ENCODE measurements at regions not wholly inside any gene's neighbourhood (a gene's known extent, or its start where the extent isn't known, plus 50 kb on each side); places are given as distances from the start of the nearest gene placed in this dataset.

DNA sequence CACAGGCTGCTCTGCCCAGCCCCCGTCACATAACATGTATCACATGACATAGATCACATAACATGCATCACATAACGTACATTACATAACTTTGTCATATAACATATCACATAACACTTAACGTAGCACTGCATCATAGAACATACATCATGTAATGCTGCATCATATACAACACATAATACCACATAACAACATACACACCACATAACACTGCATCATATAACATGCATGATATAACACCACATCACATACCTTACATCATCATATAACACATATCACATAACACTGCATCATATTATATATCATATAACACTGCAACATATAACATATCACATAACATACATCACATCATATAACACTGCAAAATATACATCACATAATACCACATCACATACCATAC, 83.8 kb downstream of the AXIN2 start:
- DNase-seq (ENCODE audit: low spot score), result no peak

DNA sequence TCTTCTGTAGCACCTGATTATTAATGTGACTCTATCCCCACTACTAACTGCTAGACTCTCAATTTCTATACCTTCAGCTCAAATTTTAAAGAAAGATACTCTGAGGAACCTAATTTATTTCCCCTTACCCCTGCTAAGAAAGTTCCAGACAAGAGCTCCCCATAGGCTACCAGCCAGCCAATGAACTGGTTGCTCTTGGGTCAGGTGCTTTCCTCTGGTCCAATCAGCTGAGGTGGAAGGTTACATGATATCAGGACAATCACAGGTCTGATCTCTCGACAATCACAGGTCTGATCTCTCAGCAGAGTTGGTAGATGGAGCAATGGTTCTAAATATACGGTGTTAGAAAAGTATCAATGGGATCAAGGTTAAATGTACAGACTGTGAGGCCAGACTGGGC, 86.8 kb downstream of the AXIN2 start:
- no peak for DNase-seq (ENCODE audit: low spot score)

DNA sequence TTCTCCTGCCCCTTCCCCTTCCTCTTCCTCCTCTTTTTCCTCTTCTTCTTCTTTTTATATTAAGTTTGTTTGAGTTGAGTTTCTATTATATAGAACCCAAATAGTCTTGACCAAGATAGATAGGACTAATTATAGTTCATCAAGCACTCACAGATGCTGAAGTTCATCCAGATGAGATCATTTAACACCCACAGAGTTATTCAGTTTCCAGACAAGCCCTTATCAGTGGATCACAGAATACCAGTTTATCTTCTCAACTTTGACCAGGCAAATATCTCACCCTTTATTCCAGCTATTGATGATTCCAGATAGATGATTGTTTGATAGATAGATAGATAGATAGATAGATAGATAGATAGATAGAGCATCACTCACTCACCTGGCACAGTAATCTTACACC, 87.5 kb downstream of the AXIN2 start:
- DNase-seq (ENCODE audit: low spot score), result no peak

- DNase-seq (ENCODE audit: low spot score), result no peak
Measured at GRCh38 chr17:65473363-65473762, 88.1 kb downstream of the AXIN2 start.

DNA sequence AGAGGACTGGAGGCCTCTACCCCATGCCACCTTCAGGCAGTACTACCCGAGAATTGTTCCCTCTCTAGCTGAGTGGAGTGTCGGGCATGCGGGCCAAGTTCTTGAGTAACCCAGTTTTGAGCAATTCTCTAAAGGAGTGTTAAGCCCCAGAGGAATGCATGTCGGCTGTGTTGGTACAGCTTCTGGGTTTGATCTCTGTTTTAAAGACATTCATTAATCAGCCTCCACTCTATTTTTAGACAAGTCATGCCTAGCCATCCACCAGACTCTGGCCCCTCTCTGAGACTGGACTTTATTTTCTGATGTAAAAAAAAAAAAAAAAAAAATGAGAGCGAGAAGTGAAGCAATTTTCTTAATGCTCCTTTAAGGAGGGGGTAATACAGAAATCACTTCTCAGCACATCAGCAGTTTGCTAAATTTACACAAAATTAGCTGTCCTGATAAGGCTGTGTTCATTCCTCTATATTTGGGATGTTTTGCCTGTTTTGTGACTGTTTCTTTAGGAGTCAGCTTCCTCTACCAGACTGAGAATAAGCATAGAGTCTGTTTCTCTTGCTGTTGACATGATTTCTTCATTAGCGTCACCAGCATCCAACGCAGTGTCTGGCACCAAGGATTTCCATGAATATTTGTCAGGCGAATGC, 88.7 kb downstream of the AXIN2 start:
- DNase-seq (ENCODE audit: low spot score), result no peak

GRCh38 chr17:65470783-65471182, 90.7 kb downstream of the AXIN2 start:
- no peak for DNase-seq (ENCODE audit: low spot score)

GRCh38 chr17:65468321-65468720, 93.1 kb downstream of the AXIN2 start:
- no peak for DNase-seq (ENCODE audit: low spot score)

DNA sequence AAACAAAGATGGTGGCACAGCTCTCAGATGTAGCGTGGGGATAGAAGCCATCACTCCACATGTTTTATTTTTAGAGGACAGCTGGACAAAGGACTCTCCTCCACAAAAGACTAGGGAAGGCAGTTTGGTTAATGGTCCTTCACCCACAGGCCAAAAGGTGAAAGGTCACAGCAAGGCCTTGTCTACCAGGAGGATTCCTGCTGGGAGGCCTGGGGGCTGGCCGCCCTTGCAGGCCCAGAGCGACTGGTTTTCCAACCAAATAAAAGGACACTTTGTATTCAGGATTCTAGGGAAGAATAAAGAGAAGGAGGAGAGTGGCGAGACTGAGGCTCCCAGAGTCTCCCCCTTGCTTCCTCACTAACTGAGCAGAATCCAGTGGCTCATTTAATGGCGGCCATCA, 94.3 kb downstream of the AXIN2 start:
- no peak for DNase-seq (ENCODE audit: low spot score)

DNA sequence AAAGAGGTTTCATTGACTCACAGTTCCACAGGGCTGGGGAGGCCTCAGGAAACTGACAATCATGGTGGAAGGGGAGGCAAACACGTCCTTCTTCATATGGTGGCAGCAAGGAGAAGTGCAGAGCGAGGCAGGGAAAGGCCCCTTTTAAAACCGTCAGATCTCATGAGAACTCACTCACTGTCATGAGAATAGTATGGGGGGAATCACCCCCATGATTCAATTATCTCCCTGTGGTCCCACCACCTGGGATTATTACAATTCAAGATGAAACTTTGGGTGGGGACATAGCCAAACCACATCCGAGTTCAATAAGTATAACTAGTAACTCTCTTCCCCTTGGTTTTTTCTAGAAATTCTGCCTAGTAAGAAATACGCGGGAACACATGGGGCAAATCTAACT, 94.9 kb downstream of the AXIN2 start:
- DNase-seq (ENCODE audit: low spot score), result no peak

DNA sequence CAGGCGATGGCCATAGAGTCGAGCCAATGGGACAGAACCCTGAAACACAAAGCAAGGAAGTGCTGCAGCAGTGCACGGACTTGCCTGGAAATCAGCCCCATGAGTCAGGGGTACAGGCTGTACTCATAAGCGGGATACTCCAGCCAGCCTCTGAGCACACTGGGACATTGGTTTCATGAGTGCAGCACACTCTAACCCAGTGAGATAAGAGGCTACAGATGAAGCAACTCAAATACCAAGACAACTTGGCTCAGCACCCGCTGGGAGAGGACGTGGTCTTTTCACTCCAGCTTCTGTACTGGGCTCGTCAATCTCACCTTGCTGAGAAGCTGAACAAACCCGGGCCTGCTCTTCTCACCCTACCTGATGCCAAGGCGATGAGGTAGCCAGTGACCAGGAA, 98.2 kb downstream of the AXIN2 start:
- no peak for DNase-seq (ENCODE audit: low spot score)

DNA sequence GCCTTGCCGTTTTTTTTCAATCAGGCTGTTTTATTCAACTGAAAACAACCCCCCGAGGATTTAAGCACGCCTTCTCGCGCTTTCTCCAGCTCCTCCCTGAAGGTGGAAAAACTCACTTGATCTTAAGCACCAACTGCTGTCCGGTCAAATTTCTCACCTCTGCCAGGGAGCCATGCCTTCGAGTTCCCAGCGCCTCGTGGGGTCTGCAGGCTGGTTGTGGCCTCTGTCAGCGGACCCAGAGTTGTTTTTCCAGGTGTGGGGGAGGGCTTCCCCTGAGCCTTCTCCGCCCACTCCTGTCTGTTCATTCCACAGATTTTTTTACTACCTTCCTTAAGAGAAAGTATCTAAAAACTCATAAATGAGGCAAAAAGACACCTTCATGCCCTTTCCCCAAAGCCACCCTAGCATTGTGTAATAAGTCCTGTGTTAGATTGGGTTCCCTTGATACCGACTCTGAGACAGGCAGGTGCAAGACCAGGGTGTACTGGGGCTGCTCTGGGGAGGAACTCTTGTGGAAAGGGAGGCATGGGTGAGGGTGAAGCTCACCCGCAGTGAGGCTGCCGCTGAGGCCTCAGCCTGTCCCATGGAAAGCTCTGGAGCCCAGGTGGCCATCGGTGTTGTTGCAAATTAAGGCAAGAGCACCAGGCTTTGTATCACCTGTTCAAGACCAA, 101.6 kb downstream of the AXIN2 start:
- no peak for DNase-seq (ENCODE audit: low spot score)

DNA sequence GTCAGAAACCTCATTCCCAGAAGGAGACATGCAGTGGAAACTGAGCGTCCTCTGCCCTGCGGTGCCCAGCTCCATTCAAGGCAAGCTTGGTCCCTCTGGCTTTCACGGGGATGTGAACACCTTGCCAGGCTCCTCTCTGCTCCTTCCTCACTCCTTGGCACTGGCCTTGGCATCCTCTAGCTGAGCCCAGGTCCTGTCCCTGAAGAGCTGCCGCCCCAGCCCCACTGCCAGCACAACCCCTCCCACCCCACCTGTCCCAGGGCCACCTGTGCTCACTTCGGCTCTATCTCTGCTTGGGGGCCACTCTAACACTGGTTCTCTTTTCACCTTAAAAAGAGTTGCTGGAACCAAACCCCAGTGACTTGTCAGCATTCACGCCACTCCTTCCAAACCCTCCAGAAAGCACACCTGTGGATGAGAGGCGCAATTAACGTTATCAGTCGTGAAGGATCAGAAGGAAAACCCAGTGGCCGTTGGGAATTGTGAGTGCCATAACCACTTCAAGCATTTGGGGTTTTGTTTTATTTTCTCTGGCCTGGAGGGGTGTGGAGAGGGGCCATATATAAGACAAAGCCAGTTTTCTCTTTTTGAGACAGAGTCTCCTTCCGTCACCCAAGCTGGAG, 103.7 kb downstream of the AXIN2 start:
- DNase-seq (ENCODE audit: low spot score), result no peak

- no peak for DNase-seq (ENCODE audit: low spot score)
Measured at GRCh38 chr17:65457183-65457582, 104.3 kb downstream of the AXIN2 start.

DNA sequence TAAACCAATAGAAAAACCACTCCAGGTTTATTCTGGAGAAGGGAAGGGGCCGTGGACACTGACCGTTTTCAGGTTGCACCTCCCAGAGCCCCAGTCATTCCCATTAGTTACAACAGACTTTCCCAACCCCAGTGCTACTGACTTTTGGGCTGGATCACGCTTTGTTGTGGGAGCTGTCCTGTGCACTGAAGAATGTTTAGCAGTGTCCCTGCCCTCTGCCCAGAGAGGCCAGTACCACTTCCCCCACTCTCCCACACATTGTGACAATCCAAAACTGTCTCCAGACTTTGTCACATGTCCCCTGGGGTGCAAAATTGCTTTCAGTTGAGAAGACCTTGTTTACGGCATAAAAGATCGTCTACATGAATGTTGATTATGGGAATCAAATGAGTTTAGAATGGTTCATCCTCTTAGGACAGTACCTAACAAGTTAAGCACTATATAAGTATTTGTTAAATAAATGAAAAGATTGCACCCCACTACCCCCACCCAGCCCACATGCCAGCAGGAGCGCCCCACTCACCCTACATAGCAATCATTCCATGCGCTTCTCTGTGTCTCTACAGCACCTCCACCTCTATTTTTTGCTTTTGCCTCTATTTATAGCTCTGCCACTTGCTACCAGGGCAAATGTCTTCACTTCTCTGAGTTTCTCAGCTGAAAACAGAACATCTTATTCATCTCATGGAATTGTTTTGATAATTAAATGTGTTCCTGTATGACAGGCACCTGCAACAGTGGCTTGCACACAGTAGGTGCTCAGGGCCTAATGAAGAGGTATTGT, 104.9 kb downstream of the AXIN2 start:
- no peak for DNase-seq (ENCODE audit: low spot score)

GRCh38 chr17:65455972-65456343, 105.5 kb downstream of the AXIN2 start:
- DNase-seq (ENCODE audit: low spot score), result no peak

DNA sequence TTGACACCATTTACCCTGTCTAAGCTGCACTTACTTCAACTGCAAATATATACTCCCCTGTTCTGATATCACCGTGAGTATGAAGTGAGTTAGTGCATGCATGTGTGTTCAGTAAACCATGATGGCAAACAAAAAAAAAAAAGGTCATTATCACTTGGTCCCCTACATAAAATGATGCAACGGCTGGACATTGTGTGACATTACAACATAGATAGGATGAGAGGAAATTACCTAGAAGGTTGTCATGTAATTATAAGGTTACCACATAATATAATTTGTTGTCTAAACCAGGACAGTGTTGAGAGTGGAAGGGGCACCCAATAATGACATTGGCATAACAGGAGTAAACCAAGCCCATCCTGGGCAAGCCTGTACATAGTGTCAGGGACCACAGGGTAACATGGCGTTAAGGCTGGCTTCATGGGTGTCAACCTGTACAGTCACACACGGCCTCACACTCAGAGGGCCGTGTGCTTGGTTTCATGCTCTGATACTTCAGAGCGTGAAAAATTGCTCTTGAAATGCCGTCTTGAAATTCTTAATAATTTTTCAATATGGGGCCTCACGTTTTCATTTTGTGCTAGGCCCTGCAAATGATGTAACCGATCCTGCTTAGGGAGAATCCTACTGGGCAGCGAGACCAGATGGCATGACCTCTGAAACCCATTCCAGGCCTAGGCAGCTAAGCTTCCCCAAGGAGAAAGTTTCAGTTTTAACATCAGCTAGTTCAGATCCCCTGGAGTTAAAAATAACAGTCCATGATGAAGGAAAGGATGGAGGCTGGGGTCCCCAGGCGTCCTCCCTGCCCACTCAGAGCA, 106.1 kb downstream of the AXIN2 start:
- DNase-seq (ENCODE audit: low spot score), result no peak

GRCh38 chr17:65453204-65453931, 108.1 kb downstream of the AXIN2 start:
- no peak for DNase-seq (ENCODE audit: low spot score)

- no peak for DNase-seq (ENCODE audit: low spot score)
Measured at GRCh38 chr17:65449495-65449894, 112.0 kb downstream of the AXIN2 start.

GRCh38 chr17:65447823-65448222, 113.6 kb downstream of the AXIN2 start:
- no peak for DNase-seq (ENCODE audit: low spot score)

DNA sequence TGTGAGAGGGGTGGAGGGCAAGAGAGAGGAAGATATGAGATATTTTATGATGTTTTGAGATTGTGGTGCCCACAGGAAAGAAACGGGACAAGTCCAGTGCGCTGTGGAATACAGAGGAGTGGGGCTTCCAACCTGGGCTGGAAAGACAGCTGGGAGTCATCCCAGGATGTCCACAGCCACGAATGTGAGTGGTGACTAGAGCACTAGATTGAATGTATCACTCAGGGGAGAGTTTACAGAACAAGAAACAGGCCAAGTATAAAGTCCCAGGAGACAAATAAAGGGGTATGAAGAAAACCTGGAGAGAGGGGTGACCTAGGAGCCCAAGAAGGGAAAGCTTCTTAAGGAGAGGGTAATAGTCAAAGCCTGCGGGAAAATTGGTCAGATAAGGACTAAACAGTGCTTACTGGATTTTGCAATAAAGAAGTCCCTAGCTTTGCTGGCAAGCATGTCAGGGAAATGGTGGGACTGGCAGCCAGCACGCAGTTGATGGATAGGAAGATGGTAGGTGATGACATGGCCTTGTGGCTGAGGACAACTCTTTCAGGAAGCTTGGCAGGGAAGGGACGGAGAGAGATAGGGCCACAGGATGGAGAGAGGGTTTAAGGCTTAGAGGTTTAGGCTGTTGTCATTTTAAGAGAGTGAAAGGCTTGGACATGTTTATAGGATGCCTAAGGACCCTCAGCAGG, 114.5 kb downstream of the AXIN2 start:
- no peak for DNase-seq (ENCODE audit: low spot score)

DNA sequence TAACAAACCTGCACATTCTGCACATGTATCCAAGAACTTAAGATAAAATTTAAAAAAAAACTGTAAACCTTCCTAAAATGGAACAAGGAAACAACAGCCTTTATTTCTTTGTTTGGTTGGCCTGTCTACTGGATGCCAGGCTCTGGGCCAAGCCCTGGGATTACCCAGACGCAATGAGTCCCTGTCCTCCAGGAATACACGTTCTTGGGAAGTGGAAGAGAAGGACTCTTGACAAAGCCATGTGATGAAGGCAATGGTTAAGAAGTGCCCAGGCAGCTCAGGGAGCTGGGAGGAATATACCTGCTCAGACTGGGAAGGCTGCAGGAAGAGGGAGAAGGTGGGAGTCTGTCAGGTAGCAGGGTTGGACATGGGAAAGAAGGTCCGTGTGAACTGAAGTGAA, 115.4 kb downstream of the AXIN2 start:
- no peak for DNase-seq (ENCODE audit: low spot score)

Measured in hematopoietic multipotent progenitor cell treated with erythropoietin and hydrocortisone succinate and interleukin-3 and kit ligand, for 15 days (in vitro differentiated cells).